ENCODE measurements at regions not wholly inside any gene's neighbourhood (a gene's known extent, or its start where the extent isn't known, plus 50 kb on each side); places are given as distances from the start of the nearest gene placed in this dataset.

DNA sequence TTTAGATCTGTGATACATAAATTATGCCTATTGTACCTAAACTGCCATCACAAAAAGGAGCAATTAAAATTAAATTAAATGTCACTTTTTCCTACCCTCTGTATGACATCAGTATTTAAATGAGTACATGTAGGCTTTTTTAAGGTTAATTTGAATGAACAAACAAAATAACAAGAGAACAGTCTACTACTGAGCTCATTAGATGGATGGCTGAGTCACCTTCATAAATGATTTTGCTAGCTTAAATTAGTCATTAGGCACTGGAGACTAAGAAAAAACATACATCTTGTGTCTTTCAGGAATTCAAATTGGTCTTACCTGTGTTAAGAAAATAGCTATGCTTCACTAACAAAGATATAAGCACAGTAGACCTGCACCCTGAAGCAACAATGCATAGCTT is 153.6 kb downstream of the RCN1 start:
- in situ Hi-C loops (cut with HindIII; ENCODE audit: low pct_ligation_motif_present, low pct_unique_long_range_greater_than_20kb, low sequenced_read_pairs): no loop called here
- DNase-seq: no peak

DNA sequence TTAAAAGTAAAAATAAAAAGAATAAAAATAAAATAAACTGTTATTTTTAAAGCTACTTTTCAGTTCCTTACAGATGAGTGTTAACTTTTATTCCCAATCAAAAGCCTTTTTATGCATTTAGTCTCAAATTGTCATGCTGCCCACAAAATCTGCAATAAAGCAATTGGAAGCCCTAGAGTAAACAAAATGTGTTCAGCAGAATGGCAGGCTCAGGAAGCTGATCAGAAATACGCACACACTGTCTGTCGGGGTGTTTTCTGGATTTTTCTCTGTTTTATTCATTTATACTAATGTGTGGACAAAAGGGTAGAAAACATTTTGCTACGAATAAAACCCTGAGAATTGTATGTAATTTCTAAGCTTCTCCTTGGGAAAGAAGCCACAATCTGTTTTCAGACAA is 162.8 kb downstream of the RCN1 start:
- in situ Hi-C loops (cut with HindIII; ENCODE audit: low pct_ligation_motif_present, low pct_unique_long_range_greater_than_20kb, low sequenced_read_pairs): no loop called here
- no peak for DNase-seq

DNA sequence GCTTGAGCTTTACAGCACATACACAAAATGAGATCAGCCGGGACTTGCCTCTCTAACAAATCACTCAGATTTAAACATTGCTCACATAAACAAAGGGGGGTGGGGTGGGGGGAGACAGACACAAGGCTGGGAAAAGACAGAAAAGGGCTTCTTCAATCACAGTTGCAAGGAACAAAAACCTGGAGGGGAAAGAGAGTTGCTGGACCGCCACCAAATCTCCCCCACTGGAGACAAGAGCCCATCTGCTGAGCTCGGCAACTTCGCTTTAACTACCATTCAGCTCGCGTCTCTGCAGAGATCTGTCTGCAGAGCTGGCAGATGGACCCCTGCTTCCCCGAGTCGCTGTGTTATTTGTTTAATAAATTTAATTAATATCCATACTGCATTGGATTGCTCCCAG is 165.0 kb downstream of the RCN1 start:
- in situ Hi-C loops (cut with HindIII; ENCODE audit: low pct_ligation_motif_present, low pct_unique_long_range_greater_than_20kb, low sequenced_read_pairs): no loop called here

DNA sequence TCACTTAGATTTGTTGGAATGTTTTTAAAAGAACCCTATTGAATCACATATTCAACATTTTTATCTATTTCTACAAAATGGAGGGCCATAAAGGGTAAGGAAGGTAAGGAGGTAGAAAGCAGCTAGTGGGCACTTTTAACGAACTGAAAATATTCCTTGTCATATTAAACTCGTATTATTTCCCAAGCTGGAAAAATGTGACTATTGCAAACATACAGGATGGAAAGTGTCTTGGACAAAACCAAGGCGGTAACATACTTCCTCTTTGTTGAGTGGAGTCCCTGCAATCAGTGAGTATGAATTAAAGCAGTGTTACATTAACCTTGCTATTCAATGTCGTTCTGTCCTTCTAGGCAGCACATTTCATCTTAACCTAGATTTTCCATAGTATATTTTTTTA is 165.6 kb downstream of the RCN1 start:
- in situ Hi-C loops (cut with HindIII; ENCODE audit: low pct_ligation_motif_present, low pct_unique_long_range_greater_than_20kb, low sequenced_read_pairs): no loop called here

More for the DNA sequence above, 165.0 kb downstream of the RCN1 start:
- no peak for DNase-seq

DNA sequence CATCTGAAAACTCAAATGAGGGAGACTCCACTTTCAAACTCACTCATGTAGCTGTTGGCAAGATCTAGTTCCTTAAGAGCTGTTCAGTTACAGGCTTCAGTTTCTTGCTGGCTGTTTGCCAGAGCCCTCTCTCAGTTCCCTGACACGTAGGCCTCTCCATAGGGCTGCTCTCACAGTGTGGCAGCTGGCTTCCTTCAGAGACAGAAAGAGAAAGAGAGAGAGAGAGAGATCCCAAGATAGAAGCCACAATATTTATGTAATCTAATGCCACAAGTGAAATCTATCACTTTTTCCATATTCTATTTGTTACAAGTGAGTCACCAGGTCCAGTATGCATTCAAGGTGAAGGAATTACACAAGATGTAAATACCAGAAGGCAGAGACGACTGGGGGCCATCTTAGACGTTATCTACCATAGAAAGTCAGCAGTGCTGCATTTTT is 168.8 kb downstream of the RCN1 start:
- in situ Hi-C loops (cut with HindIII; ENCODE audit: low pct_ligation_motif_present, low pct_unique_long_range_greater_than_20kb, low sequenced_read_pairs): no loop called here
- no peak for DNase-seq

More for the DNA sequence above, 165.6 kb downstream of the RCN1 start:
- no peak for DNase-seq

DNA sequence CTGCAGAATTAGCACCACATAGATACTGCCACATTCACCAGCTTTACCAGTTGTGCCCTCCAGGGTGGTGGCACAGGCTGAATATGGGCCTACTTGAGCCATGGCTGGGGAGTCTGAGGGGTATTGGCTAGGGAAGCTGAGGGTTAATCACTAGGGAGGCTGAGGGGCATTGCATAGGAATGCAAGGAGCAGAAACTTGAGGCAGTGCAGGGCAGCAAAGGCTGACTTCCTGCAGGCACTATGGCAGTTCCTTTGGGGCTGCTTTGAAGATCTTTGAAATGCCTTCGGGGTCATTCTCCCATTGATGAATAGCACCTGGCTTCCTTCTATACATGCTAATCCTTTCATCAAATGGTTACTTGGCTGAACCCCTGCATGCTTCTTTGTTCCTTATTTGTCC is 171.5 kb downstream of the RCN1 start:
- in situ Hi-C loops (cut with HindIII; ENCODE audit: low pct_ligation_motif_present, low pct_unique_long_range_greater_than_20kb, low sequenced_read_pairs): no loop called here
- no peak for DNase-seq

DNA sequence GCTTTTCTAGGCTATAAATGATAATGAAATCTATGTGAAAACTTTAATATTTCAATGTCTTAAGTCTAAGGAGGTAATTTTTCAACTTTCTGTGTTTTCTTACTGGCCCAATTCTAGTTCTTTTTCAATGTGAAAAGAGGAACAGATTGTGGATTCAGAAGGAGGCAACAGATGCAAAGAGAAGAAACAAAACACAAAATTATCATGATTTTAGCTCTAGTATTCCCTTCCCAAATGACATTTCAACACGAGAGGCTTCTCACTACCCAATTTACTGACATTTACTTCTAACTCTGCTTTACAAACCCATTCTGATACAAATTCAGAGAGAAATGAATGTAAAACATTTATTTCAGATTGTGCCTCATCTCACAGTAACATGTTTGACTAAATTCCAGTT is 169.4 kb downstream of the WT1 start:
- in situ Hi-C loops (cut with HindIII; ENCODE audit: low pct_ligation_motif_present, low pct_unique_long_range_greater_than_20kb, low sequenced_read_pairs): no loop called here

DNA sequence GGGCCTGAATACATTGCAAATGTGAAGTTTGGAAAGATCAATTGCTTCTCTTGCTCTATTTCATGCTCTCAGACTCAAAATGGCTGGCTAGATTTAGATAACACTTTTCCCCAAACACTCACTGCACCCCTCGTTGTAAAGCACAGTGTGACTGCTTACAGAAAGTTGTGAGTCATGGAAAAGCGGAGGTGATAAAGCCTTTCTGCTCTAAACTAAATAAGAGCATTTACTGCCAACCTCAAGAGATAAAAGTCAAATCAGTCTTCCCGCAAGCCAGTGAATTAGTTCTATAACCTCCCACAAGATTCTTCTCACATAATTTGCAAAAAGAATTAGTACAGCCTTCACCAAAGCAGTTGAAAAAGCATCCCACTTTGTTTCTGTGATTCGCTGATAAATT is 168.7 kb downstream of the WT1 start:
- in situ Hi-C loops (cut with HindIII; ENCODE audit: low pct_ligation_motif_present, low pct_unique_long_range_greater_than_20kb, low sequenced_read_pairs): no loop called here
- no peak for DNase-seq

More for the DNA sequence above, 169.4 kb downstream of the WT1 start:
- no peak for DNase-seq

DNA sequence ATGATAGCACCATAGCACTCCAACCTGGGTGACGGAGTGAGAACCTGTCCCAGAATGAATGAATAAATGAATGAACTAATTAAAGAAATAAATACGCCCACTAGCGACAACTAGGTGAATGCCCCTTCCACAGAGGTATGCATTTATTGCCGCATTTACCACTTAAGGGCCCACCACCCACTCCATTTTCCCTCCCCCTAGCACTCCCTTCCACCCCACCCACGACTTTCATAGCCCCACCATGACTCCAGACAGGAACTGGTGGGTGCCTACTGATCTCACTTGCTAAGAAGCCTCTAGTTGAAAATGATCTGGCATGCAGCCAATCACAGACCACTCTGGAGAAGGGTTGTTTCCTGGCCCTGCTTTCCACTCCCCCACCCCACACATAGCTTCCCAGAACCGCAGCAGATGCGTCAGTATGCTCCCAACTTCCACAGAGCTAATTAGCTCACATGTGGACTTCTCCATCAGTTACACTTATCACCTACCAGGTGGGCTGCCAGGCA is 167.6 kb downstream of the WT1 start:
- no peak for DNase-seq
- in situ Hi-C loops (cut with HindIII; ENCODE audit: low pct_ligation_motif_present, low pct_unique_long_range_greater_than_20kb, low sequenced_read_pairs): no loop called here

DNA sequence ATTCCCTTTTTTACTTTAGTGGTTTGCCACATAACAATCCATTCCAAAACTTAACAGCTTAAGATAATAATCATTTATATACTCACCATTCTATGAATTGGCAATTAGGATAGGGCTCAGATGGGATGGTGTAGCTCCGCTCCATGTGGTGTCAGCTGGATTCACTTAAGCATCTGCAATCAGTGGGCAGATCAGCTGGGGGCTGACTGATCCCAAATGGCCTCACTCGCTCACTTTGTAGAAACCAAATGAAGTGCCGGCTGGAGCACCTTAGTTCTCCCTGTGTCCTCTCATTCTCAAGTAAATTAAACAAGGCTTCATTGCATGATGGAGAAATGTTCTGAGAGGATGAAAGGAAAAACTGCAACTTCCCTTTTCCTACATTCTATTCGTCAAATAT is 161.4 kb downstream of the WT1 start:
- in situ Hi-C loops (cut with HindIII; ENCODE audit: low pct_ligation_motif_present, low pct_unique_long_range_greater_than_20kb, low sequenced_read_pairs): no loop called here
- DNase-seq: no peak

DNA sequence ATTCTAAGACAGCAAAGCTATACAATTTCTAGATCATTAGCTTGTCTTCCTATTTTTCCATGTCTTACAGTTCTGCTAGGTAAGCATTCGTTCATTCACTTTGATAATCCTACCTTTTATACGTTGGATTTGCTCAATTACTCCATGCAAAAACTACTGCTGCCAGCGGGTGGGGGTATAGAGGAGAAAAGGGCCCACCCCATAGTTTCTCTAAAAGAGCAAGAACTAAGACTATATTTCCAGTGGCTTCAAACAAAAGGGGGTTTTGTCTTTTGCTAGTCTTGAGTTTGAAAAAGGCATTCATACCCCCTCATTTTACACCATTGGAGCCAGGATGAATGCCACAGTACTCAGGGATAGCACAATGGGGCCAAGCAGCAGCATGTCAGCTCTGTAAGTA is 155.7 kb downstream of the WT1 start:
- in situ Hi-C loops (cut with HindIII; ENCODE audit: low pct_ligation_motif_present, low pct_unique_long_range_greater_than_20kb, low sequenced_read_pairs): no loop called here

DNA sequence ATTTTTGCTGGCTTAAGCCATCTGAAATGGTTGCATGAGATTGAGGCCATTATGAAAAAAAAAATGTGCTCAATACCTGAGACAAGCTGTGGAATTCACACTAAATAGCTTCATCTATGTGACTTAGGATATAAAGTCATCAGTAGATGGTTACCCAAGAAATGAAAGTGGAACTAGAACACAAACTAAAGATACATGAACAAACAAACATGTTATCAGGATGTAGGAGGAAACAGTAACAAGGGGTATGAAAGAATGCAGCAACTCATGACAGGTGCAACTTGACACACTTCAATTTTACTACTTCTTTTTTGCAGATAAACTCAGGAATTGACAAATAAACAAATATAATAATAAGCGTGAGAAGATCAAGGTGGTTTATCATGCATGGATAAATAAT is 155.0 kb downstream of the WT1 start:
- in situ Hi-C loops (cut with HindIII; ENCODE audit: low pct_ligation_motif_present, low pct_unique_long_range_greater_than_20kb, low sequenced_read_pairs): no loop called here
- no peak for DNase-seq

More for the DNA sequence above, 155.7 kb downstream of the WT1 start:
- DNase-seq: no peak

DNA sequence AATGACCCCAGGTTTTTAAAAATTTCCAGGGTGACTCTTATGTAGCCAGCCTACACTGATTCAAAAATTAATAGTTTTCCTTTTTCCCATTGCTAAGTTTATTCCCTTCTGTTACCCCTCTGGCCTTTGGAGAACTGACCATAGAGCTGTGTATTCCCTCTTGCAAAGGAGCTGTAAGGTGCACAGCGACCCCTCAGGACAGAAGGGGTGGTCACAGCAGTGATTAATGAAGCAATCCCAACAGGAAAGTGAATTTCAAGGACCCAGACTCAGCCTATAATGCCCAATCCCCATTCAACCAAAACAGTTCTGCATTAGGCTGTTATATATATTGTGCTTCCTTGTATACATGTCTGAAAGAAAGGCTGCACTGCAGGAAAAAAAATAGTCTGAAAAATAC is 147.1 kb downstream of the WT1 start:
- no peak for DNase-seq
- in situ Hi-C loops (cut with HindIII; ENCODE audit: low pct_ligation_motif_present, low pct_unique_long_range_greater_than_20kb, low sequenced_read_pairs): no loop called here

DNA sequence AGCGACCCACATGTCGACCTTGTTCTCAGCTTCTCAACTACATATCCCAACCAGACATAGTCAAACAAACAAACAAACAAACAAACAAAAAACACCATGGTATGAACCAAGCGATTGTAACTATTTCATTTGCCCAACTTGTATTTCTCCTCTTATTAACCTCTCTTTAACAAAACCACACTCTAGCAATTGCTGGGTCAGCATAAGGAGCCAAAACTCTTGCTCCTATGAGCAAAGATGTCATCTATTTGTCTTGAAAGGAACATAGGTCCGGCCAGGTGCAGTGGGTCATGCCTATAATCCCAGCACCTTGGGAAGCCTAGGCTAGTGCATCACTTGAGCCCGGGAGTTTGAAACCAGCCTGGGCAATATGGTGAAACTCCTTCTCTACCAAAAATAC is 145.6 kb downstream of the WT1 start:
- no peak for DNase-seq
- in situ Hi-C loops (cut with HindIII; ENCODE audit: low pct_ligation_motif_present, low pct_unique_long_range_greater_than_20kb, low sequenced_read_pairs): no loop called here

DNA sequence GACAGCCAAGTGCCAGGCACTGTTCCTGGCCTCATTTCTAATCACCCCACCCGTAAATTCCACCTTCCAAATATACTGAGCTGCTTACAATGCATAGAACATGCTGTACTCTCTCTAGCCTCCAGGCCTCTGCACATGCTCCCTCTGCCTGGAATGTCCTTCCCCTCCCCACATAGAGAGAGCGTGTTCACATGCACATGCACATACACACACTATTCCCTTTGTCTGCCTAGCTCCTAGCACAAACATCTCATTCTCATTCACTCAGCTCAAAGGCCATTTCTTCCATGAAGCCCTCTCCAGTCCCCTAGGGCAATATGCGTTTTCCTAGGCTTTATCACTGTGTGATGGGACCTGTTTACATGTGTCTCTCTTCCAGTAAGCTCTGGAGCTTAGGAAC is 144.6 kb downstream of the WT1 start:
- DNase-seq: no peak
- in situ Hi-C loops (cut with HindIII; ENCODE audit: low pct_ligation_motif_present, low pct_unique_long_range_greater_than_20kb, low sequenced_read_pairs): no loop called here

DNA sequence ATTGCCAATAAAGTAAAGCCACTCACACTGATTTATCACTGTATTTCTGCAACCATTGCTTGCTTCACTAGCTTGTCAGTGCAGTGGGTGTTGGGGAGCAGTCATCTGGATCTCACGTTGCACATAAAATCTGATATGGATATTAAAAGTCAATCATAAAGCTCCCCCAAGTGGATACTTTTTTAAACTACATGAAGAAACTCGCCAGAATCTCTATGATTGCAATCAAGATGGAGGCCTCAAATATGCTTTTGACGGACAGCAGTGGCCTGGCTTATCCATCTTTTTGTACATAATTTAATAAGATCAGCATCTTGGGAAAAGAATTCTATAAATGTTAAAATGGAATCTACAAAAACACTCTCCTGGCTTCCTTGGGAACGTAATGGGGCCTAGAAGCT is 137.7 kb downstream of the WT1 start:
- peak; percentile 44 for DNase-seq
- in situ Hi-C loops (cut with HindIII; ENCODE audit: low pct_ligation_motif_present, low pct_unique_long_range_greater_than_20kb, low sequenced_read_pairs): no loop called here

DNA sequence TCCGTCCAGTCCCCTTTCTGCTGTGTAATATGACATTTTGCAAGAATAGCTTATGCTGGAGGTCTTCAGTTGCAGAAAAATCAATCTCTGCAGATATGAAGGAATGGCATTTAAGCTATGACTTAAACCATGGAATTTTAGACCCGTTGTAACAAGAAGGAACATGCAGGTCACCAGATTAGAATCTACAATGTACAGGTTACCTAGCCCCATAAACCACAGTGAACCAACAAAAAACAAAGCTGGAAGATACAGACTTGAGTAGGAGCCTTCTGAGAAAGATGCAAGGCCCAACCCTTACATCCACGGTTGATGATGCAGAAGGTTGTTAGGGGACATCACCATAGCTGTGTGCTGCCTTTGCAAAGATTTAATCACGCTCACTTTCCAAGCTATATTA is 132.5 kb downstream of the WT1 start:
- in situ Hi-C loops (cut with HindIII; ENCODE audit: low pct_ligation_motif_present, low pct_unique_long_range_greater_than_20kb, low sequenced_read_pairs): no loop called here
- DNase-seq: no peak

DNA sequence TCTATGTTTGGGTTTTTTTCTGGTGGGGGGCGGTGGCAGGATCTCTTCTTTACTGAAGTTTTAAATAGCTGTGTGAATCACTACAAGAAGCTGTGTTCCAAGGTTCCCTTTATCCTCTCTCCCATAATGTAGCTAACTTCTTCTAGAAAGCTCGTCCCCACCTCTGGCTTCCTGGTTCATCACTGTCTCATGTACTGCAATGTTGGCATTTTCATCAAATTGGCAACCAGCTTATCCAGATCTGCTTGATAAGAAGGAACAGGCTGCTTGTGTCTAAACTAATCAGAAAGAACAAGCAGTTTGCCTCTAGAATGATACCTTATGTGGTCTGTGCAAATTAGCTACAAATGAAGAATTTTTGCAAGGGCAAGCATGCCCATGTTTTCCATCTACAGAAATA is 130.8 kb downstream of the WT1 start:
- in situ Hi-C loops (cut with HindIII; ENCODE audit: low pct_ligation_motif_present, low pct_unique_long_range_greater_than_20kb, low sequenced_read_pairs): no loop called here
- DNase-seq: no peak

DNA sequence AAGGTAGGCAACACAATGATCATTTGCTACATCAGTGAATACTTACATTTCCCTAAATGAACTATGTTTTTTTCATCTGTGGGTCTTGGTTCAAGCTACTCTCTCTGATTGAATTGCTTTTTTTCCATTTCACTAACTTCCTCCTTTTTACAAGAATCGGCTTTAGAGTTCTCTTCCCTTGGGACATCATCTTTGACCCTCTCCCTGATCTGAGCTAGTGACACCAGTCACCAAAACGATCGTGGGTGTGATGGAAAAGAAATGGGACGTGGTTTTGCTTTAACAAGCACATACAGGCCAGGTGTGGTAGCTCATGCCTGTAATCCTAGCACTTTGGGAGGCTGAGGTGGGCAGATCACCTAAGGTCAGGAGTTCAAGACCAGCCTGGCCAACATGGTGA is 129.9 kb downstream of the WT1 start:
- in situ Hi-C loops (cut with HindIII; ENCODE audit: low pct_ligation_motif_present, low pct_unique_long_range_greater_than_20kb, low sequenced_read_pairs): no loop called here
- no peak for DNase-seq

DNA sequence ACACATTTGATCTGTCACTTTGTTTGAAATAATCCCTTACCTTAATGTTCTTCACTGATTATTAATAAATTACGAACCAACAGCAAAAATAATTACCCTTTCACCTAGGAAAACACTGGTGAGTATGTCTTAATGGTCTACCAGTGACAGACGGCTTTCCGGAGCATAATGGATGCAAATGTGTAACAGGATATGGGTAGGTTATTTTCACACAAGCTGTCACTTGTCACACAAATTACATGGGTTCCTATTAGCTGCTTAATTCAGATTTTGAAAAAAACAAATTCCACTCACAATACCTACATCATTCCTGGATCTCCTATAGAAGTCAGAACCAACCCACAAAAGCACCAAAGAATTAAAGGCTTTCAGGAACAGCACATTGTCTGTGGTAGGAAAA is 127.9 kb downstream of the WT1 start:
- no peak for DNase-seq
- in situ Hi-C loops (cut with HindIII; ENCODE audit: low pct_ligation_motif_present, low pct_unique_long_range_greater_than_20kb, low sequenced_read_pairs): no loop called here

DNA sequence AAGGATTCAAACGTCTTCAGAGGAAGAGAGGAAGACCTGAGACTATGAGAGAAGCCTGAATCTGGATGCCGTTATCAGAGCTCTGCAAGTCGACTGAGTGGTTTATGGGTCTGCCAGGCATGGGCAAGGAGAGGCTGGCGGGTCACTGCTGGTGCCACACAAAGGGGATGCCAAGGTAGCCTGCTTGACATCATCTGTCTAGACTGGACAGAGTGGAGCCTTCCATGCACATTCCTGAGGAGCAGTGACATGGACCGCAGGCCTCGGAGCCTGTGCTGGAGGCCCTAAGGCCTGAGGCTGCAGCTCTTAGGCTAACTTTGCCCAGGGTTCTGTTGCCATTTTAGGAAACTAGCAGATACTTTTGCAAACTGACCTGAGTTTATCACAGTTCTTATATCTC is 127.4 kb downstream of the WT1 start:
- in situ Hi-C loops (cut with HindIII; ENCODE audit: low pct_ligation_motif_present, low pct_unique_long_range_greater_than_20kb, low sequenced_read_pairs): no loop called here
- DNase-seq: no peak
